ENCODE measurements at regions not wholly inside any gene's neighbourhood (a gene's known extent, or its start where the extent isn't known, plus 50 kb on each side); places are given as distances from the start of the nearest gene placed in this dataset.

DNA sequence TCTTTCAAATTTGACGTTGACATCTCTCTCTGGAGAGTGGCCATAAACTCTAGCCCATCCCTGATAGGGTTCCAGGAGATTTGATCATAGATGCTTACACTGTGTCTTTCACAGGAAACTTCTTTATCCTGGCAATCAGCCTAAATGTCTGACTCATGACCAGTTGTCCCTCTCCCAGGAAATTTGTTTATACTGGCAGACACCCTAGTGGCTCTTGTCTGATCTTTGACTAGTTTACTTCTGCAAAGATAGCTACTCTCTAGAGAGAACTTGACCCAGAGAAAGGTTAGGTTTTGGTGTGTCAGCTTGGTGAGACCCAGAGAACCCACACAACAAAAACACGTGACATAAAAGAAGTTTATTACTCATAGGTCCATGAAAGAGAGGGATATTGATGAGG, 509.8 kb downstream of the CENPC start:
- H3K4me3 Mint-ChIP-seq: no peak overlapping the region
- no peak for DNase-seq
- H3K4me1 Mint-ChIP-seq (ENCODE audit: low read depth): no peaks in the 10 kb centered on the region

GRCh38 chr4:67030636-67031035, 514.7 kb downstream of the CENPC start:
- Mint-ChIP-seq H3K36me3 (ENCODE audit: low read depth) (no peaks in the 10 kb centered on the region), H3K4me1 (ENCODE audit: low read depth) (no peaks in the 10 kb centered on the region), H3K4me3 (no peak overlapping the region), H3K9me3 (peaks cover 13% of the 10 kb centered on the region), H3K27ac (no peak overlapping the region), H3K27me3 (ENCODE audit: insufficient read depth) (no peaks in the 10 kb centered on the region)
- DNase-seq: no peak
- TF ChIP-seq CTCF (IDR thresholded peaks at IDR 0.05): no peak

More for the DNA sequence above, 509.8 kb downstream of the CENPC start:
- Mint-ChIP-seq H3K27me3 (ENCODE audit: insufficient read depth) (no peaks in the 10 kb centered on the region; the same call in 1 of the 2 replicates), H3K36me3 (ENCODE audit: low read depth) (no peaks in the 10 kb centered on the region), H3K27ac (no peak overlapping the region), H3K9me3 (peaks cover 40% of the 10 kb centered on the region)
- no peak for TF ChIP-seq CTCF (IDR thresholded peaks at IDR 0.05)

- no peaks in the 10 kb centered on the region for H3K36me3 Mint-ChIP-seq (ENCODE audit: low read depth)
- no peak overlapping the region for H3K4me3 Mint-ChIP-seq
- no peak overlapping the region for H3K27ac Mint-ChIP-seq
Measured at GRCh38 chr4:67020438-67020797, 524.9 kb downstream of the CENPC start.

DNA sequence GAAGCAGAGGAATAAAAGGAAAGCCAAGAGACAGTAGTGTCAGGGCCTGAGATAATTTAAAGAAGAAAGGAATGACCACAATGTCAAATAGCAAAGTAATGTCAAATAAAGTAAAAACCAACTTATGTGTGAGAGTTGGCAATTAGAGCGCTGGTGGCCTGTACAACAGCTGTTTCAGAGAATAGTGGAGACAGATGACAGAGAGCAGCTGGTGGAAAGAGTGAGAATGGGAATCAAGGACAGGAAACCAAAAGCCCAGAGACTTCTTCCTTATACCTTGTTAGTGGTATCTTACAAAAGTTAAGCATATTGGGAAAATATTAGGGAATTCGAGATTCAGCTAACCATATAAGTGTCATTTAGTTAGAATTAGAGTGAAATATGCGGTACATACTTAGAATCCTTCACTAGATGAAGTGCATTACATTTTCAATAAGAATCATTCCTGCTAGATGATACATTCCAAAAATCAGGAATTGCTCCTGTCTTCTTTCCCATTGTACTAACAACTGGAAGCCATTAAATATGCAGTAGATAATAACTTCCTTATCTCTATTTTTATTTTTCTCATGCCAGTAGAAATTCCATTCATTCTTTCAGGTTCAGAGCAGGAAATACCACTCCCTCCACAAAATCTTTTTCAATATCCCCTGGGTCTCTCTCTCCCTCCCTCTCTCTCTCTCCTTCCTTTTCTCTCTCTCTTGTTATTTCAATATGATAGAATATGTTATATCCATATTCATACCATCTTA, 525.4 kb downstream of the CENPC start:
- DNase-seq: no peak
- TF ChIP-seq CTCF (IDR thresholded peaks at IDR 0.05): no peak
- H3K9me3 Mint-ChIP-seq: peaks cover 60% of the 10 kb centered on the region
- H3K27me3 Mint-ChIP-seq (ENCODE audit: insufficient read depth): no peaks in the 10 kb centered on the region
- no peak overlapping the region for H3K27ac Mint-ChIP-seq
- H3K36me3 Mint-ChIP-seq (ENCODE audit: low read depth): no peaks in the 10 kb centered on the region
- no peaks in the 10 kb centered on the region for H3K4me1 Mint-ChIP-seq (ENCODE audit: low read depth)
- H3K4me3 Mint-ChIP-seq: no peak overlapping the region

More at GRCh38 chr4:67020438-67020797, 524.9 kb downstream of the CENPC start:
- DNase-seq: no peak
- Mint-ChIP-seq H3K4me1 (ENCODE audit: low read depth) (no peaks in the 10 kb centered on the region), H3K27me3 (ENCODE audit: insufficient read depth) (no peaks in the 10 kb centered on the region), H3K9me3 (peaks cover 61% of the 10 kb centered on the region)
- TF ChIP-seq CTCF (IDR thresholded peaks at IDR 0.05): no peak

DNA sequence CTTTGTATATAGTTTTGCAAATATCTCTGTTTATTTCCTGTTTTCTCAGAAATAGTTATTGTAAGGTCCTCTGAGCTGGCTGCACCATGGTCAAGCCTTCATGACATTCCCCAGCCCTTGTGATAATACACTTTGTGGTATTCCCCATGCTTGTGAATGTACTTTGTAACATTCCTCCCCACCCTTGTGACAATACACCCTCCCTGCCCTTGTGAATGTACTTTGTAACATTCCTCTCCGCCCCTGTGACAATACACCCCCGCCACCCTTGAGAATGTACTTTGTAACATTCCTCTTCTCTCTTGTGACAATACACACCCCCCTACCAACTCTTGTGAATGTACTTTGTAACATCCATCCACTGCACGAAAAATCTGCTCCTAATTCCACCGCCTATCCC, 530.7 kb downstream of the CENPC start:
- no peak for TF ChIP-seq CTCF (IDR thresholded peaks at IDR 0.05)
- Mint-ChIP-seq H3K27ac (no peak overlapping the region), H3K36me3 (ENCODE audit: low read depth) (no peaks in the 10 kb centered on the region; the same call in 1 of the 2 replicates), H3K27me3 (ENCODE audit: insufficient read depth) (no peaks in the 10 kb centered on the region), H3K4me3 (no peak overlapping the region), H3K4me1 (ENCODE audit: low read depth) (no peaks in the 10 kb centered on the region), H3K9me3 (peaks cover 52% of the 10 kb centered on the region)
- no peak for DNase-seq
